Sigmoid colon (tissue), 4 donors: ENCODE measurements at regions not wholly inside any gene's neighbourhood (a gene's known extent, or its start where the extent isn't known, plus 50 kb on each side); places are given as distances from the start of the nearest gene placed in this dataset.

ENCODE experiments used
- CTCF ChIP-seq, 4 experiments: fragments of 450-650 bp in 3 of 4; fragments of 200-600 bp in 1 of 4; IDR thresholded peaks; one replicate each; pipeline ENCODE4 v1.5.1; 2016 to 2019; ENCODE audit warnings: antibody characterized with exemption in 4 of 4, mild to moderate bottlenecking in 3 of 4, moderate library complexity in 2 of 4
- EP300 ChIP-seq, 4 donors: sonication (generic); formaldehyde crosslinking; IDR thresholded peaks; one replicate each; pipeline ENCODE4 v1.6.1; 2017; ENCODE audit warnings: antibody characterized with exemption in 4 of 4
- POLR2AphosphoS5 ChIP-seq, 4 donors: sonication (generic); formaldehyde crosslinking; IDR thresholded peaks; one replicate each; pipeline ENCODE4 v1.6.1; 2017; ENCODE audit warnings: antibody characterized with exemption in 4 of 4

- TF ChIP-seq POLR2AphosphoS5 (IDR thresholded peaks at IDR 0.05) = no peak
- TF ChIP-seq CTCF (IDR thresholded peaks at IDR 0.05) = no peak
- no peak for TF ChIP-seq EP300 (IDR thresholded peaks at IDR 0.05)
Observed at GRCh38 chr7:46580766-46581165, 659.7 kb upstream of the IGFBP3 start.
